ENCODE measurements at regions not wholly inside any gene's neighbourhood (a gene's known extent, or its start where the extent isn't known, plus 50 kb on each side); places are given as distances from the start of the nearest gene placed in this dataset.

- intact Hi-C loops (cut with DNase I): no loop called here
Measured at GRCh38 chr7:38068461-38068860, 109.6 kb upstream of the STARD3NL start.

GRCh38 chr7:38069052-38069451 lies 109.0 kb upstream of the STARD3NL start:
- intact Hi-C loops (cut with DNase I): no loop called here

More at GRCh38 chr7:38068461-38068860, 109.6 kb upstream of the STARD3NL start:
- DNase-seq (ENCODE audit: low spot score): no peak

DNA sequence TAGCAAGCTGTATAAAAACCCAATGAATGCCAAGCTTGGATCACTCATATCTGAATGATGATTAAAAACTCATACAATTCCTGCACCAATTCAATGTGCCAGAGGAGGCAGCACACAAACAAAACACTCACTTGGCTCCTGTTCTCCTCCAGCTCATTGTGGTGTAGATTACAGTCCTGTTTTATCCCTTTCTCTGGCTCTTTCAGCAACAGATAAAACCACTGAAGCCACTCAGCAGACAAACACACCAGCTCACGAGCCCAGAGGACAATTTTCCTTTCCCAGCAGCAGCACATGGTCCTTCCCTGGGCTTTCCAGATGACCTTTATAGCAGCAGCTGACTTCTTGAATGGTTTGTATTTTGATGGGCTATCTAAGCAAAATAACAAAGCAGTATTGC lies 107.3 kb upstream of the STARD3NL start:
- no peak for DNase-seq (ENCODE audit: low spot score)
- intact Hi-C loops (cut with DNase I): no loop called here

More at GRCh38 chr7:38069052-38069451, 109.0 kb upstream of the STARD3NL start:
- DNase-seq (ENCODE audit: low spot score): no peak

GRCh38 chr7:38086857-38087256 lies 91.2 kb upstream of the STARD3NL start:
- intact Hi-C loops (cut with DNase I): no loop called here
- no peak for DNase-seq (ENCODE audit: low spot score)

DNA sequence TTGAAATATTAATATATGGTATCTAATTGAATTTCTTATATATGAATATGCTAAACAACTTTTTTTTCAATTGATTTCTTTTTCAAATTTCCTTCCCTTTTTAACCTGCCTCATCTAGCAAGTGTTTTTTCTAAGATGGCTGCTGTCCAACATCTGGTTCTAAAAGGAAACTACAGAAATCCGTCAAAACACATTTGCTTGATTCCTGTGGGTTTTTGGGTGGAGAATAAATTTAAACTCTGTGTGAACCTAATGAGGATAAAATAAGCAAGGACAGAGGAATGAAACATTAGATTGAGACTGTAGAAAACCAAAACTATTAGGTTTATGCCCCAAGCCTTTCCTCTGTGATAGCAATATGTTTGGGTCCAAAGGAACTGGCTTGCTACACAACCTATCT lies 75.5 kb upstream of the STARD3NL start:
- no peak for DNase-seq (ENCODE audit: low spot score)

DNA sequence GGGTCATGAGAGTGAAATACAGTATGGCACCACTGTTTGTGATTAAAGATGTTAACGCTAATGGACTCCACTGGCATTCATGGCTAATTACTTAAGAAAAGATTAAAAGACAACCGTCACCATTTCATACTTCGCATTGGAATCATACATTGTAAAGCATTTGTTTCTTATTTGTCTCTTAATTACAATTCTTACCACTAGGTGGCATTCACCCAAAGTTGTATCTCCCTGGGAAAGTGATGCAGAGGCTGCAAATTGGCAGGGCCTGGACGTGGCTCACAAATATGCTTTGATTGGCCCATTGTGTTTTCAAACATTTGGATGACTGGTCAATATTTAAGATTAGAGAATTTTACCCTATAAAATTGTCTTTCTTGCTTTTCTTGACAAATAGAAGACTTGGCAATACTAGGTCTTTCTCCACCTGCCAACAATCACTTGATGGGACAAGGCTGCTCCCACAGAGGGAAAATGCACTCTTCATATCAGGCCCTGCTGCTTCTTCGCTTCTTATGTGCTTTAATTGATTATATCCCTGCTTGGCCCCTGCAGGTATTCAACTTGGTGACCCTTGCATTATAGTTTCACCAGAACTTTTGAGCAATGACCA lies 72.1 kb upstream of the STARD3NL start:
- intact Hi-C loops (cut with DNase I): loop anchor here (2.0 to 5.0 kb wide), 4 partner anchors 117 to 211 kb away; partner anchors contain the start of gene SFRP4
- no peak for DNase-seq (ENCODE audit: low spot score)

More for the DNA sequence above, 75.5 kb upstream of the STARD3NL start:
- intact Hi-C loops (cut with DNase I): no loop called here

GRCh38 chr7:38107486-38107893 lies 70.6 kb upstream of the STARD3NL start:
- DNase-seq (ENCODE audit: low spot score): no peak
- intact Hi-C loops (cut with DNase I): loop anchor here (2.0 to 5.0 kb wide), 4 partner anchors 115 to 210 kb away; partner anchors contain the start of gene SFRP4

- intact Hi-C loops (cut with DNase I): no loop called here
Measured at GRCh38 chr7:38112075-38112474, 66.0 kb upstream of the STARD3NL start.

DNA sequence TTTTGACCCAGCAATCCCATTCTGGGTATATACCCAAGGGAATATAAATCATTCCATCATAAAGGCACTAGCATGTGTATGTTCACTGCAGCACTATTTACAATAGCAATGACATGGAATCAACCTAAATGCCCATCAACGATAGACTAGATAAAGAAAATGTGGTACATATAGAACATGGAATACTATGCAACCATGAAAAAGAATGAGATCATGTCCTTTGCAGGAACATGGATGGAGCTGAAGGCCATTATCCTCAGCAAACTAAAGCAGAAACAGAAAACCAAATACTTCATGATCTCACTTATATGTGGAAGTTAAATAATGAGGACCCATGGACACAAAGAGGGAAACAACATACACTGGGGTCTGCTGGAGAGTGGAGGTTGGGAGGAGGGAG lies 58.0 kb upstream of the STARD3NL start:
- intact Hi-C loops (cut with DNase I): no loop called here
- DNase-seq (ENCODE audit: low spot score): no peak

More at GRCh38 chr7:38112075-38112474, 66.0 kb upstream of the STARD3NL start:
- DNase-seq (ENCODE audit: low spot score): no peak

DNA sequence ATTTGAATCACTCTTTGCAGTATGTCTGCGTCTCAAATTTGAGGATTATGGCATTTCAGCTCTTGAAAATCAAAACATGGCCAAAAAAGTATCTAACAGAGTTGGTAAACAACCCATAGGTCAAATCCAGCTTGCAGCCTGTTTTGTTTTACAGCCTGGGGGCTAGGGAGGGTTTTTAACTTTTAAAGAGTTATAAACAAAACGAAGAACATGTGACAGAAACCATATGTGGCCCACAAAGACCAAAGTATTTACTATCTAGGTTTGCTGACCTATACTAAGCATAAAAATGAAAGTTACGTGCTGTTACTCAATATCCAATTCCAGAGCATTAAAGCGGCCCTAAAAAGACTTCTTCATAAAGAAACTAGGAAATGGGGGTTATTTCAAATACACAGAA lies 55.5 kb upstream of the STARD3NL start:
- intact Hi-C loops (cut with DNase I): no loop called here
- no peak for DNase-seq (ENCODE audit: low spot score)

GRCh38 chr7:38123494-38123893 lies 54.6 kb upstream of the STARD3NL start:
- intact Hi-C loops (cut with DNase I): no loop called here
- no peak for DNase-seq (ENCODE audit: low spot score)

DNA sequence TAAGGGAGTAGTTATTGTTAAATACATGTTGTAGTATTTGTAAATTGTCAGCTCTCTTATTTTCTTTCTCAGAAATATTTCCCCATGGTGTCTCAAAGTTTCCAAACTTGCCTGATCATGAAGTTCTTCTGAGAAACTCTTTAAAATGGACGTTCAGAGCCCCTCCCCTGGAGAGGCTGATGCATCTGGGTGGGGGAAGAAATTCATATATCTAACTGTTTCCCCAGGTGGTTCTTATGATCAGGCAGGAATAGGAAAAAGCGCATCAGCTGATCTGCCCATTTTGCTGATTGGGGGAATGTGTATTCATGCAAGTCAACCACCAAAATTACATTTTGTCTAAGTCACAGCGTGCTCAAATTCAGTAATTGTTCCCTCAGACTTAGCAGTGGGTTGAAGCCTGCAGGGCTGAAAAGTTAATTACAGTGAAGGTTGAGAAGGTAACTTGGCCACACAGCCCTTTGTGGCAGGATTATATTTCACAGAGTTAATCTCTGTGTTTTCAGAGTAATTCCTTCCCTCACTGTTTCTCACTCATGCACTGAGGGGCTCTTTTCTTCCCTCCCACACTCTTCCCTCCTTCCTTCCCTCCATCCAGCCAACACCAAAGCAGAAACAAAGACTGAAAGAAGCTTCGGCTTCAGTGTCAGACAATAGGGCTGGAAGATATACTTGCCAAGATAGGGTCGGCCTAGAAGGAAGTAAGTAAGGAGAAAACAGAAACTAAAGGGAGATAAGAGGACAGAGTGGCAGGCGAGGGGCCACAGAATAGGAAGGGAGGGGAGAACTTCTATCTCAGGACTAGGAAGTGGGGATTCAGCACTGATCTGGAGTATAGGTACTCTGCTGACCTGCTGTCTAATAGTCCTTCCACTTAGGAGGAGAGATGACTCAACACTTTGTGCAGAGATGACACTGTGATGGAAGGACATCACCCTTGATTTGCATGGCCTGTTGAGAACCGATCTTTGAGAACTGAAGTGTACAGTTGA lies 50.5 kb upstream of the STARD3NL start:
- intact Hi-C loops (cut with DNase I): no loop called here
- no peak for DNase-seq (ENCODE audit: low spot score)

All from cardiac septum (tissue), 1 donor.